AG20443 (cell line): ENCODE measurements at regions not wholly inside any gene's neighbourhood (a gene's known extent, or its start where the extent isn't known, plus 50 kb on each side); places are given as distances from the start of the nearest gene placed in this dataset.
A peak's percentile ranks its signal among the peaks of the same experiment; 100 is the strongest.

Source experiments
- DNase-seq: peaks from one replicate; pipeline ENCODE4 v3.0.0; 2012; ENCODE audit warnings: low spot score, mixed read lengths

DNA sequence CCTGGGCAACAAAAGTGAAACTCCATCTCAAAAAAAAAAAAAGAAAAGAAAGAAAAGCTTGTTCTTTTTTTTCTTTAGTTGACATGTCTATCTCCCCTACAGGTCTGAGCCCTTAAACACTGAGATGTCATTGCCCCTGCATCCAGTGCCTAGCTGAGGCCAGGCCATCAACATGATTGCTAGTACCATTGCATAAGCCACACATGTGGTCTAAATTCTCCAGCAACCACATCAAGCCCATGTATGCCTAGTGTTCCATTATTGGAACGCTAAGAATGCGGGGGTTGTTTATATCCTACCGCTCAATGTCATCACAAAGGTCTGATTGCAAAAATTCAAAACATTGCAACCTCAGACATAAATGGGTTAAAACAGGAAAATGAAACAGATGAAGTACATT, 62.7 kb downstream of the NPTX2 start:
- DNase-seq, result no peak

DNA sequence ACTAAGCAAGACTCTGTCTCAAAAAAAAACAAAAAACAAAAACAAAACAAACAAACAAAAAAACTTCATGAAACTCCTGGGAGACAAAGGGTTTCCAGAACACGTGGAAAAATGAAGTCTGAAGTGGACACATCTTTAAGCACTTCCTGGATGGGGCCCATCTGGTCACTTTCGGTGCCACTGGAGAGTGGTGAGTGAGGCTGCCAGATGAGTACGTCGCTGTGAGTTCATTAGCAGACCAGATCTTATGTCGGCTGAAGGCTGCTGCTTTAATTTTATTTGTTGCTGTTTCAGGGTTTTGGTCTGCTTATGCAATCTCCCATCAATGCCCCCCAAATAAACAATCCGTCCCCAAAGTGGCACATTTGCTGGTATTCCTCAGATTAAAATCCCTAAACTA, 64.4 kb downstream of the NPTX2 start:
- DNase-seq, result no peak

DNA sequence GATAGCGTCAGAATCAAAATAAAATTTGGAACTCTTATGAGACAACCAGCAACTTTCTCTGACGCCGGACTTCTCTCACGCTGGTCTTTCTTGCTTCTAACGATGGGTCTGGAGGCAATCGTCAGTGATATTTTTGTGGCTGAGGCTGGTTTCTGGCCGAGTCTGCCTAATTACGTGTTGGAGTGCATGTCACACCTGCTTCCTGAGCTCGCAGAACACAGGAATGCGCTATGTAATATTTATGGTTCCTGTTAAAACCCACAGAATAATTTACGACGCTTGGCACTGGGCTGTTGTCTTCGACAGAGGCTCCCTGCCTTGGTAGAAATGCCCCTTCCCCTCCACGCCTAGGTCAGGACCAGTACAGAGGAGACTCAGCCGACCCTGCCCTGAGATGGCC, 64.9 kb downstream of the NPTX2 start:
- no peak for DNase-seq

DNA sequence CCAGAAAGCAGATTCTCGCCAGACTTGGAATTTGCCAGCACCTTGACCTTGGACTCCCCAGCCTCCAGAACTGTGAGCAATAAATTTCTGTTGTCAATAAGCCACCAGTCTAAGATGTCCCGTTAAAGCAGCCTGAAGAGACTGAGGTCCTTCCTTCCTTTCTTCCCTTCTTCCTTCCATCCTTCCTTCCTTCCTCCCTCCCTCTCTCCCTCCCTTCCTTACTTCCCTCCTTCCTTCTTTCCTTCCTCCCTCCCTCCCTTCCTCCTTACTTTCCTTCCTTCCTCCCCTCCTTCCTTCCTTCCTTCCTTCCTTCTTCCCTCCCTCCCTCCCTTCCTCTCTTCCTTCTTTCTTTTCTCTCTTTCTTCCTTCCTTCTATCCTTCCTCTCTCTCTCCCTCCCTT, 66.4 kb downstream of the NPTX2 start:
- no peak for DNase-seq

DNA sequence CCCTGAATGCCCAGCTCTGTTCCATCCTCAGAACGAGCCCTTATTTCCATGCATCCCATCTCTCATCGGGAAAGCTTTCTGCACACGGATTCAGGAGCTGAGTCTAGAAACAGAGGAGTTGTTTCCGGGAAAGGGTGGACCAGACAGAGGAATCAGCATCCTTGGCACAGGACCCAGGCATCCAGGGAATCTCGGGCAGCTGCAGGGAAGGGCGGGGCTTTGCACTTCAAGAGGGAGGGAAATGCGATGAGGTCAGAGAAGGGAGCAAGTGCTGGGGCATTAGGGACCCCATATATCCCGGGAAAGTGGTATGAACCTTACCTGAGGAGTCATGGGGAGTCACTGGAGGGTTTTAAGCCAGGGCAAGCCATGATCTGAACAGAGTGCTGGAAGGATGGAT, 68.5 kb downstream of the NPTX2 start:
- no peak for DNase-seq

DNA sequence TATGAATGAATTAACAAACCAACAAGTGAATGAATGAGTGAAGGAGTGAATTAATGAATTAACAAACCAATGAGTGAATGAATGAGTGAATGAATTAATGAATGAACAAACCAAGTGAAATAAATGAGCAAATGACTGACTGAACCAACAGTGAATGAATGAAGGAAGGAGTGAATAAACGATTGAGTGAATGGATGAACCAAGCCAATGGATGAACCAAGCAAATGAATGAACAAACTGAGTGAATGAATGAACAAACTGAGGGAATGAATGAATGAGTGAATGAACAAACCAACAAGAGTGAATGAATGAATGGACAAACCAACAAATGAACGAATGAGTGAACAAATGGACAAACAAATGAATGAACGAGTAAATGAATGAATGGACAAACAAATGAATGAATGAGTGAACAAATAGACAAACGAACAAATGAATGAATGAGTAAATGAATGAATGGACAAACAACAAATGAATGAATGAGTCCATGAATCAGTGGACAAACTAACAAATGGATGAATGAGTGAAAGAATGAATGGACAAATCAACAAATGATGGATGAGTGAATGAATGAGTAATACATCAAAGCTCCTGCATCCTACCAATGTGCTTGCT, 69.5 kb downstream of the NPTX2 start:
- DNase-seq, result no peak

DNA sequence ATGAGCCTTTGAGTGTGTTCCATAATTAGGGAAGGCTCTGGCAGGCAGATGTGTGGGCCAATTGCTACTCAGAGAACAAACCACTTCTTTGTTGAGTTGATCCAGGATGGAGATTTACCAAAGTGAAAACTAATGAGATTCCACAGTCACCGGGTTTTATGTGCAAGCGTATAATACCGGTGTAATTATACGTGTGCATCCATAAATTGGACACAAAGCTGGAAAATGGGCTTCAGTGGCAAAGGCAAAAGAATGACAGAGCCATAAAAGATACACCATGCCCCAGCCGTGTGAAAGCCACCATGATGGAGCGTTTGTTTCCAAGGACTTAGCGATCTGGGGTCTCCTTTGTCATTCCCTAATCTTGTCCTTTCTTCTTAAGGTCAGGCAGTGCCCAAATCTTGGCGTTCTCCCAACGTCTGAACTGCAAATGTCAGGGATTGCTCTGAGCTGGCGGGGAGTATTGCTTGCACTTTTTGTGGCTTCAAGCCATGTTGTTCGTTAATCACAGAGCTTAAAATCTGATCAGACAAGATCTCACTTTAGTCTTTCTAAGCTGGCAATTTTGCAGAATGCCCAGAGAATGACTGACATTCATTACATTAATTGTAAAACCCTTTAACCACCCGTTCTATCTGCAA, 70.1 kb downstream of the NPTX2 start:
- DNase-seq, result no peak

DNA sequence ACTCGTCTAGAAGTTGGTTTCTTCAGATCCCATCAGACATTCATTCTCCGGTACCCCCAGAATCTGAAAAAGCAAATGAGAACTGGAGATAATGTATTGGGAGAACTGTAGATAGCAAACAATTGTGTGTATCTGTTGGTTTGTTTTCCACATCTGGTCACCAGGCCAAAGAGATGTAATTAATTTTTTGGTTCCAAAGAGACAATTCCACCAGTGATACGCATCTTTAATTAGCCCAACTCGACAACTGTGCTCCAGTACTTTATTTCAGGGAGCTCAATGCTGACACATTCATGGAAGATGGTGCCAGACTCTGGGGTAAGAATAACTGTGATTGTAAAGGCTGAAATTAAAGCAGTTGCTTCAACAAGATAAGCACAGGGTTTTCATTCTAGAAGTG, 74.5 kb downstream of the NPTX2 start:
- DNase-seq, result no peak

DNA sequence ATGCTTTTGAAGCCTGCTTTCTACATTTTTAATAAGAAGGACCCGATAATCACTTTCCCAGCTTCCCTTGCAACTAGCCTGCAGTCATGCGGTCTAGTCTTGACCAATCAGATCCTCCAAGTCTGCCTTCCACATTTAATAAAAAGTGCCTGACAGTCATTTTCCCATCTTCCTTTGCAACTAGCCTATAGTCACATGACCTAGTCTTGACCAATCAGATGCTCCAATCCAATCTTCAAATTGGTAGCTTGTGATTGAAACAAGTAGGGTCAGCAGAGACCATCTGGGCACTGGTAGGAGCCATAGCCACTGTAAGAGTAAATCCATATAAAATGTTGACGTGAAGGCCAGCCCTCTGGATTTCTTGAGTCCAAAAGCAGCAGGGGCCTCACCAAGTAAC, 80.0 kb downstream of the NPTX2 start:
- no peak for DNase-seq

DNA sequence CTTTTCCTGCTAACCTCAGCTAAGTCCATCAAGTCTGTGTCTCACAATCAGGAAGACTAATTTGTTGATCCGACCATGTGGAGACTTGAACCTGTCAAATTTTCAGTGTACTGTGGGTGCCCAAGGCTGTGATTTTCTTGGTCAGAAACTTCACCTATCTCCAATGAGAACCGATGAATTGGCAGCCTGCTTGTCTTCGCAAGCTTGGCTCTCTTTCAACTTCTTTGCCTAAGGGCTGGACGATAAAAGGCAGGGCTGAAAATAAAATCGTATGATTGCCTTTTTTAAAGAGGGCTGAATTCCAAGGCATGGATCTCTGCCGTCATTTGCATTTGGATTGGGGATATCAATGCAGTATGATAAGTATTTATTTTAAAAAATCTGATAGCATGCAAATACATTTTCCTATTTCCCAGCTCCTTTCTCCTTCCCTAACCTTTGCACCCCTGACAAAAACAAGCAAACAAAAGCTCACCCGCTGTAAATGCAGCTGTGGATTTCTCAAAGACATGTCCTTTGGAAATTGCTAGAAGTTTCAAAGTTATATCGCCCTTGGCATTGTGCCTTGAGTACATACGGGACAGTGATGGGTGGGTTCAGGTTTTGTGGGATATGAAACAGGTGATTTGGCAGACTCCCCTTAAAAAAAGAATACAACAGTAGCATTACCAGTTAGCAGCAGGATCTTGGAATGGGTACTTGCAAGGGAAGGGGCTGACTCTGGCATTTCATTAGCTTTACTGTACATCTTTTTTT, 80.6 kb downstream of the NPTX2 start:
- no peak for DNase-seq

DNA sequence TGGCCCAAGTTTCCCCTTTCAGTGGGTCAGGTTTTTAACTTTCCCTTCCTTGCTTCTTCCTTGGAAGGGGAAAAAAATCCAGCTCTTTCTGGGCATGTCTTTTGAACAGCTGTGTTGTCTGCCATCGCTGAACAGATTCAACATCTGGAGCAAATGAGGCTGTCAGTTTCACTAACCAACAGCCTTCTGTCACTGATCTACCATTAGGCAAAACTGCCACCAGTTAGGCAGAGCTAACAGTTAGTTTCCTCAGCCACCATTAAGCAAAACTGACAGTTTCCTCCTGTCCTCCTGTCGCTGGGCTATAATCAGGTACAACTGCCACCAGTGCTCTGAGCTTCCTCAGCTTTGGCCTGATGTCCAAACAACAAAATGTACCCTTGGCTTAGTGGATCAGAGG, 81.9 kb downstream of the NPTX2 start:
- DNase-seq, result no peak

DNA sequence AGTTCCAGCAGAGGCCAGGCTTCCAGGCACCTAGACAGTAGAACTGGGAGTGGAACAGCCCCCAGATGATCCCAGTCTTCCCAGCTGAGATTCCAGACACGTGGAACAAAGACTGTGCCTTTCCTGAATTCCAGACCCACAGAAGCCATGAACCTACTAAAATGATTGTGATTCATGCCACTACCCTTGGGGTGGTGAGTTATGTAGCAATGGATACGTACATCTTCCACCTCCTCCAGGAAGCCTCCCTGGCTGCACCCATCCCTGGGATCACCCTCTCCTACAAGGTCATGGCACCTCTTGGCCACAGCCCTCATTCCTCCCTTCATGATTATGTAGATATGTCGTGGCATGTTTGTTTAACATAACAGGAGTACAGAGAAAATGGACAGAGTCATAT, 83.4 kb downstream of the NPTX2 start:
- no peak for DNase-seq

DNA sequence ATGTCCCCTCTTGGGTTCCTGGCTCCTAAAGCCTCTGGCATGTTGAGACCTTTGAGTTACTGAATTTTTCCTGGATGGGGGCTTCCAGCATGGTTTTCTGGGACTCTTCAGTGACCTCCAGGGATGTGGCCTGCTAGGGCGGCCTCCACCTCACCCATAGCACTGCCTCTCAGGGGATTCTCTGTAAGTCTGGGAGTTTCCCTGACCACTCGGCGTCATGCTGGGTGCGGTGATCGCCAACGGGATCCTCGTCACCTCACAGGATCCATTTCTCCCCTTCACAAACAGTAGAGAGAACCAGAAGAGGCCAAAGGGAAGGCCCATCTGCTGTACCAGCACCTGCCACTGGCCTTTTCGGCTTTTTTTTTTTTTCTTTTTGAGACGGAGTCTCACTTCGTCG, 84.3 kb downstream of the NPTX2 start:
- no peak for DNase-seq

DNA sequence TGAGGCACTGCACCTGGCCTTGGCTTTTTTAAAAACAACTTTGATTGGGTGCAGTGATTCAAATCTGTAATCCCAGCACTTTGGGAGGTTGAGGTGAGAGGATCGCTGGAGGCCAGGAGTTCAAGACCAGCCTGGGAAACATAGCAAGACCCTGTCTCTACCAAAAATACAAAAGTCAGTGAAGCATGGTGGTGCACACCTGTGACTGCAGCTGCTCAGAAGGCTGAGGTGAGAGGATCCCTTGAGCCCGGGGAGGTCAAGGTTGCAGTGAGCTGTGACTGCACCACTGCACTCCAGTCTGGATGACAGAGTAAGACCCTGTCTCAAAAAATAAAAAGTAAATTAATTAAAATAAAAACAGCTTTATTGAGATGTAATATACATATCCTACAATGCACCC, 84.9 kb downstream of the NPTX2 start:
- no peak for DNase-seq

DNA sequence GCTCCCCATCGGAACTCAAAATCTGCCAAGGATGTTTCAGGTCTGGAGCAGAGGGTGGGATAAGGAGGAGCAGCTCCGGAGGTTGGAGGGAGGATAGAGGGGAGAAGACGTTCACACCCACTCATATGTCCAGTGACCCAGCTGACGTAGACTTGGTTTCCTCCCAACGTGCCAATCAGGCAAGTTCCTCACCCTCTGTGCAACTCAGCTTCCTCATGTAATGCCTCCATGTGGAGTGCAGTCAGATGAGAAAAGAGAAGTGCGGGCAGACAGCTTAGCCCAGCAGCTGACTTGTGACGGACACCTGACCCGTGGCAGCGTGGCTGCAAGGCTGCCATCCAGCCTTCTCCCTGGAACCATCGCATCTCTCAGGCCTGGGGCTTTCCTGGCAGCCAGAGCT, 86.8 kb downstream of the NPTX2 start:
- DNase-seq, result no peak

DNA sequence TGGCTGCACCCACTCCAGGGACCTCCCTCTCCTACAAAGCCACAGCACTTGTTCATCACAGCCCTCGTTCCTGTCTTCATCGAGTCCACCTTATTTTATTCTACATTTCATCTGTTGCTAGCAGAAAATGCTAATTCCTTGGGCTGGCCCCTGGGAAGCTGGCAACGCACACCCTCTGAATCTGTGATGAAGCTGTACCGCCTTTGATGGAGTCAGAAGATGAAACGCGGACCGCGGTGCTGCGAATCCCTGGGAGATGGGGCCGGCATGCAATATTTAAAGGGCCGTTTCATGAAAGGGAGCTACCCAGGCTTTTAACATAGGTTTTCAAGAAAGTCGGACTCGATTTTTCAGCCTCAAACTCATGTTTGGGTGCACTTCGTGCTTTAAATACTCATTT, 88.5 kb downstream of the NPTX2 start:
- no peak for DNase-seq

DNA sequence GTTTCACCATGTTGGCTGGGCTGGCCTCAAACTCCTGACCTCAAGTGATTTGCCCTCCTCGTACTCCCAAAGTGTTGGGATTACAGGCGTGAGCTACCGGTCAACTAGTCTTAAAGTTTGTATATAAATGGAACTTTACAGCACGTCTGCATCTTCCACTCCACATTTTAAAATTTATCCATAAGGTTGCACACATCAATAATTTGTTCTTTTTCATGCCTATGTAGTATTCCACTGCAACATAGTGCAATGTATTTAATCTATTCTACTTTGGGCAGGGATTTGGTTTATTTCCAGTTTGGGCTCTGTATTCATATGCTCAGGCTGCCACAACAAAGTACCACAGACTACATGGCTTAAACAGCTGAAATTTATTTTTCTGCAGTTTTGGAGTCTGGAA, 90.0 kb downstream of the NPTX2 start:
- no peak for DNase-seq

DNA sequence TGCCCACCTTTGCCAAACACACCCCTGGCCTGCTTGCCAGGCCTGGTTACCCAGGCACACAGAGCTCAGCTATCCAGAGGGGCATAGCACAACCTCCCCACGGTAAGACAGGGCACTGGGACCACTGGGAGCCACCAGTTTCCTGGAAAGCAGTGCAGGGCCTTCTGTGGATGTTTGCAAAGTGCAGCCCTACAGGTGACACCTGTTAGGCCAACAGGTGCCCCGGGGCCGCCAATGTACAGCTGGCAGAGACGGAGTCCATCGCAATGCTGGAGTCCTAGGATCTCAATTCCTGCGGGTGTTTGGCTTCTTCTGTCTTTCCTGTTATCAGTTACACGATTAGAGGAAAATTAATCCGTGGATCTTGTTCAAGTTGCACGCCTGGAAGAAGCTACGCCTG, 94.9 kb downstream of the NPTX2 start:
- DNase-seq, result no peak

DNA sequence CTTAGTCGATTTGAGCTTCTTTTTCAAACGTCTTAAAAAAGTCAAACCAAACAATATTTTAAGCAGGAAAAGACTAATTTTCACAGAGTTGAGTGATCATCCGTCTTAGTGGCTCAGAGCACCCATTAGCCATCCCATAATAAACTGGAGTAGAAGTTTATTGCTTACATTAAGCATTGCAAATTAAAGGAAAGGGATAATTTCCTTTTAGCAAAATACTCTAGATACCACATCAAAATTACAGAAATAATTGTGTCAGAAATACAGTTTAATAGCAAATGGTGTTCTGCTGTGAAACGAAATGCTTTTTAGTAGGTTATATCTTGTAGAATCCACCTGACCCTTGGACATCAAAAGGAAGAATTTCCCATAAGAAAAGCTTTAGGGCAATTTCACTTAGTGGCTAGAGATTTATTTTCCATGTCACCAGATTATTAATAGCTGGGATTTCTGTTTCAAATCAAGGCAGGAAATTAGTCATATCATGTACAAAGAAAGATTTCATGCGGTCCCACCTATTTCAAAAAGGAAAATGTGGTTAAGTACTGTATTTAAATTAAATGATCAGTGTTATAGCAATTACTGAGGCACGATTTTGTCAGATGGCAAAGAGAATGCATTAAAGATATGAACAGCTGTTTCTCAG, 96.2 kb downstream of the NPTX2 start:
- DNase-seq, result no peak

DNA sequence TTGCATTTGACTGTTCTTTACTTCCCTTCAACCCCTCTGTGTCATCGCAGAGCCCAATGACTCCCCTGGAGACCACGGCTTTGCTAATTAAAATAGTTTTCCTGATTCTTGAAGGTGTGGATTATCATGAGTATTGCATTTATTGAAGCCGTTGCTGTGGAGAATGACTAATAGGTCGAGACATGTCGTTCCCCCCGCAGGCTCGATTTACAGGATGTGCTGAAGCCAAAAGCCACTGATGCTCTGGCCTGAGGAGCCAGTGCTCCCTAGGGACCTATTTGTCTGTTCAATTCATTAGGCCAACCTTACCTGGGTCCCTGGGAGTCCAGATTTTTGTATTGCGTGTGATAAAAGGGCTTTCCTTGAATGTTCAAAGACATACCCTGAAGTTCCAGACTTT, 102.3 kb downstream of the NPTX2 start:
- no peak for DNase-seq

DNA sequence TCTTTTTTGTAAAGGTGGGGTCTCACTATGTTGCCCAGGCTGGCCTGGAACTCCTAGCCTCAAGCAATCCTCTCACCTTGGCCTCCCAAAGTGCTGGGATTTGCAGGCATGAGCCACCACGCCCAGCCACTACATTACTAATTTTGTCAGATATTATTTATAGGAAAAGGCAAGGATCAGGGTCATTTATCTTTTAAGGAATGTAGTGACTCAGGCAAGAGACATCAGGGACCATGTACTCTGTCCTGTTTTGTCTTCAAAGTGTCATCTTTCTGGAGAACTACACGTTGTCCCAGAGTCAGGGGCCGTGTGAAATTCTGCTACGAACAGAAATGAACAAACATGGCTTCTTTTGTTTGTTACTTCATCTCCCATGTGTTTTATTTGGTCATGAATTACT, 105.3 kb downstream of the NPTX2 start:
- DNase-seq, result no peak

DNA sequence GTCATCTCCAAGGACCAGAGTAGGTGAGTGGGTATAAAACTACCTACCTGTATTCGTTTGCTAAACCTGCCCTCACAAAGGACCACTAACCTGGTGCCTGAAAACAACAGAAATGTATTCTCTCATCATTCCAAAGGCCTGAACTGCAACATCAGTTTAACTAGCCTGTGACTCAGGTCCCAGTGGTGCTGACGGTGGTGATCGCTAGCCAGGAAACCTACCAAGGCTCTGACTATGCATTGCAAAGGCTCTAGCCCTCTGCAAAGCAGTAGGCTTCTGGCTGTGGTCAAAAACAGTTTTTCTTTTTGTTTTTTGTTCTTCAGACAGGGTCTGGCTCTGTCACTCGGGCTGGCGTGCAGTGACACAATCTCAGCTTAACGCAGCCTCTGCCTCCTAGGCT, 107.5 kb downstream of the NPTX2 start:
- DNase-seq, result peak; percentile 58

DNA sequence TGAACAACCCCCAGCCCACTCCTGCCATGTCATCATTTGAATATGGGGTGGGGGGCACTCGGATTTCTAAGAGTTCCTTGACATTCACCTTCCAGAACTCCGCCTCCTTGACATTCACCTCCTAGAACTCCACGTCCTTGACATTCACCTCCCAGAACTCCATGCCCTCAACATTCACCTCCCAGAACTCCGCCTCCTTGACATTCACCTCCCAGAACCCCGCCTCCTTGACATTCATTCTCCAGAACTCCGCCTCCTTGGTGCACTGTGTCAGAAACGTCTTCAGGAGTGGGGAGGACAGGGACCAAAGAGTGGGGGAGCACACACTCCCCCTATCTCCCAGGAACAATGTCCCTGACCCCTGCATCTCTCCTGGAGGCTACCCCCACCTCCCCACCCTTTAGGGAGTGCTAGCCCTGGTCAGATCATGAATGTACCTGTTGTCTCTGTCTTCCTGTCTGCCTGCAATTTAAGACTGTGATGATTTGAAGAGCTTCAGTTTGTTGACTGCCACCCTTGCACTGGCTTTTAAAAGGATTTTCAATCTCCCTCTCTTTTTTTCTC, 110.1 kb downstream of the NPTX2 start:
- DNase-seq, result no peak
